H1 (cell line): ENCODE measurements at regions not wholly inside any gene's neighbourhood (a gene's known extent, or its start where the extent isn't known, plus 50 kb on each side); places are given as distances from the start of the nearest gene placed in this dataset.

Source experiments
- CTCF ChIA-PET: fragments of 300-600 bp; sonication (Branson Sonifier 250); formaldehyde crosslinking; loops from one replicate; lab custom pipeline; 2021; ENCODE audit not compliant: partially characterized antibody; lab: Charles Lee
- POLR2A ChIA-PET: fragments of 300-600 bp; sonication (Branson Sonifier 250); formaldehyde crosslinking; loops from one replicate; lab custom pipeline; 2021; ENCODE audit warnings: inconsistent platforms; ENCODE audit not compliant: partially characterized antibody; lab: Charles Lee
- DNase-seq, 2 experiments: peaks; one replicate each; pipeline versions ENCODE4 v3.0.0 to v3.0.0-alpha.2; 2010 to 2022; ENCODE audit warnings: low spot score in 2 of 2, low read depth in 1 of 2, mixed read lengths in 1 of 2
- FAIRE-seq: peaks from 2 replicates; lab custom pipeline; 2011; peaks lifted over from hg19 to GRCh38; lab: Jason Lieb, UNC
- H2AFZ ChIP-seq: 2 replicates; pipeline ENCODE4 v1.8.1; 2012; ENCODE audit warnings: low read length, inconsistent platforms
- H2AK5ac ChIP-seq: 2 replicates; pipeline ENCODE4 v1.6.1; 2013; ENCODE audit warnings: low read depth, low read length
- H2BK120ac ChIP-seq: replicated peaks from 2 replicates; pipeline ENCODE3; 2013; ENCODE audit warnings: low read depth, low read length, inconsistent platforms
- H2BK12ac ChIP-seq: 2 replicates; pipeline ENCODE4 v1.6.1; 2013; ENCODE audit warnings: low read depth, low read length
- H2BK15ac ChIP-seq: 2 replicates; pipeline ENCODE4 v1.6.1; 2013; ENCODE audit warnings: low read length
- H2BK20ac ChIP-seq: 2 replicates; pipeline ENCODE4 v1.6.1; 2013; ENCODE audit warnings: low read length
- H2BK5ac ChIP-seq: 2 replicates; pipeline ENCODE4 v1.6.1; 2013; ENCODE audit warnings: low read depth, low read length
- H3K14ac ChIP-seq: 2 replicates; pipeline ENCODE4 v1.6.1; 2013; ENCODE audit warnings: inconsistent platforms; ENCODE audit not compliant: insufficient read length
- H3K18ac ChIP-seq: 2 replicates; pipeline ENCODE4 v1.6.1; 2013; ENCODE audit warnings: low read length; ENCODE audit errors: extremely low read depth
- H3K23ac ChIP-seq: 2 replicates; pipeline ENCODE4 v1.6.1; 2013; ENCODE audit warnings: inconsistent platforms; ENCODE audit not compliant: insufficient read length
- H3K23me2 ChIP-seq: 2 replicates; pipeline ENCODE4 v1.6.1; 2013; ENCODE audit warnings: low read depth, low read length
- H3K27ac ChIP-seq: 2 replicates; pipeline ENCODE4 v1.6.1; 2011; ENCODE audit warnings: low read depth, low read length, inconsistent platforms
- H3K27me3 ChIP-seq, 4 experiments: replicated peaks in 1 of 4; 1 replicate in 1 of 4; 2 replicates in 3 of 4; pipeline versions ENCODE4 v1.6.1 to v1.8.1; 2011 to 2013; ENCODE audit warnings: low read length in 3 of 4, mild to moderate bottlenecking in 3 of 4, inconsistent platforms in 2 of 4, mixed read lengths in 2 of 4, moderate library complexity in 1 of 4; ENCODE audit not compliant: control insufficient read depth in 3 of 4, insufficient read depth in 3 of 4; ENCODE audit errors: extremely low read depth in 1 of 4
- H3K36me3 ChIP-seq, 4 experiments: 2 replicates each; pipeline versions ENCODE4 v1.6.1 to v1.8.1; 2011 to 2013; ENCODE audit warnings: mild to moderate bottlenecking in 4 of 4, low read length in 3 of 4, moderate library complexity in 2 of 4, control low read depth in 1 of 4, inconsistent platforms in 1 of 4; ENCODE audit not compliant: insufficient read depth in 4 of 4, control insufficient read depth in 2 of 4
- H3K4ac ChIP-seq: replicated peaks from 2 replicates; pipeline ENCODE3; 2013; ENCODE audit warnings: low read length, low read depth, mixed read lengths, inconsistent platforms; ENCODE audit not compliant: insufficient read length
- H3K4me1 ChIP-seq, 4 experiments: replicated peaks in 1 of 4; 1 replicate in 1 of 4; 2 replicates in 3 of 4; pipeline versions ENCODE4 v1.6.1 to v1.8.1; 2011 to 2013; ENCODE audit warnings: low read length in 3 of 4, inconsistent platforms in 2 of 4, mixed read lengths in 1 of 4; ENCODE audit not compliant: insufficient read depth in 4 of 4, control insufficient read depth in 3 of 4
- H3K4me2 ChIP-seq, 2 experiments: 2 replicates each; pipeline versions ENCODE4 v1.6.1 to v1.8.1; 2011 to 2013; ENCODE audit warnings: low read depth in 2 of 2, low read length in 2 of 2, control low read depth in 1 of 2, inconsistent platforms in 1 of 2, mild to moderate bottlenecking in 1 of 2; ENCODE audit not compliant: insufficient read depth in 1 of 2
- H3K4me3 ChIP-seq, 4 experiments: fragments of 200-600, 300-600 bp in 1 of 4; sonication (generic), shearing (Covaris generic), sonication (Bioruptor Twin) in 1 of 4; 2 replicates each; pipeline versions ENCODE4 v1.5.1 to v1.8.1; 2011 to 2016; ENCODE audit warnings: low read length in 4 of 4, low read depth in 3 of 4, control low read depth in 2 of 4, inconsistent platforms in 2 of 4, mild to moderate bottlenecking in 2 of 4, mixed read lengths in 1 of 4, moderate library complexity in 1 of 4; ENCODE audit not compliant: insufficient read depth in 2 of 4; ENCODE audit errors: extremely low read depth in 1 of 4
- H3K56ac ChIP-seq: replicated peaks from 2 replicates; pipeline ENCODE3; 2013; ENCODE audit warnings: low read depth, mild to moderate bottlenecking, mixed read lengths, low read length, inconsistent platforms; ENCODE audit not compliant: insufficient read length
- H3K79me1 ChIP-seq: 2 replicates; pipeline ENCODE4 v1.6.1; 2013; ENCODE audit warnings: low read depth, low read length, control low read depth
- H3K79me2 ChIP-seq, 2 experiments: 2 replicates each; pipeline versions ENCODE4 v1.6.1 to v1.8.1; 2012 to 2013; ENCODE audit warnings: low read length in 2 of 2, mild to moderate bottlenecking in 2 of 2, inconsistent platforms in 1 of 2; ENCODE audit not compliant: insufficient read depth in 2 of 2, control insufficient read depth in 1 of 2
- H3K9ac ChIP-seq, 4 experiments: replicated peaks in 1 of 4; 1 replicate in 1 of 4; 2 replicates in 3 of 4; pipeline versions ENCODE4 v1.6.1 to v1.8.1; 2011 to 2013; ENCODE audit warnings: low read depth in 3 of 4, low read length in 3 of 4, control low read depth in 2 of 4, mild to moderate bottlenecking in 2 of 4, moderate library complexity in 2 of 4, inconsistent platforms in 1 of 4; ENCODE audit errors: extremely low read depth in 1 of 4
- H3K9me3 ChIP-seq, 2 experiments: 2 replicates each; pipeline versions ENCODE4 v1.6.1 to v1.8.1; 2012 to 2013; ENCODE audit warnings: mild to moderate bottlenecking in 2 of 2, moderate library complexity in 2 of 2, control low read depth in 1 of 2, inconsistent platforms in 1 of 2, low read depth in 1 of 2, low read length in 1 of 2, mixed read lengths in 1 of 2; ENCODE audit not compliant: insufficient read depth in 2 of 2
- H4K20me1 ChIP-seq, 2 experiments: replicated peaks in 1 of 2; 2 replicates each; pipeline versions ENCODE3 to v1.8.1; 2011 to 2013; ENCODE audit warnings: inconsistent platforms in 2 of 2, low read length in 2 of 2, mild to moderate bottlenecking in 1 of 2; ENCODE audit not compliant: insufficient read depth in 2 of 2, control insufficient read depth in 1 of 2
- H4K5ac ChIP-seq: 2 replicates; pipeline ENCODE4 v1.6.1; 2013; ENCODE audit warnings: low read length, low read depth, mixed read lengths, inconsistent platforms; ENCODE audit not compliant: insufficient read length
- H4K8ac ChIP-seq: 2 replicates; pipeline ENCODE4 v1.8.0; 2013; ENCODE audit warnings: mild to moderate bottlenecking, moderate library complexity, low read length, inconsistent platforms; ENCODE audit not compliant: insufficient read depth; ENCODE audit errors: extremely low read depth
- H4K91ac ChIP-seq: replicated peaks from 2 replicates; pipeline ENCODE3; 2013; ENCODE audit warnings: low read length, mixed read lengths, inconsistent platforms; ENCODE audit not compliant: insufficient read length
- ASH2L ChIP-seq: fragments of 200-600, 300-600 bp; sonication (generic); IDR thresholded peaks from one replicate; pipeline ENCODE4 v1.7.1; 2017; ENCODE audit warnings: low read length
- BRCA1 ChIP-seq: IDR thresholded peaks from 2 replicates; pipeline ENCODE4 v1.6.1; 2012; ENCODE audit warnings: low read depth, low read length, improper control_type of control experiment
- CBX5 ChIP-seq: fragments of 300-800, 300-1000 bp; sonication (generic); IDR thresholded peaks from 2 replicates; pipeline ENCODE4 v1.7.1; 2016; ENCODE audit warnings: antibody characterized with exemption, low read length, low read depth
- CEBPB ChIP-seq: IDR thresholded peaks from 2 replicates; pipeline ENCODE4 v1.6.1; 2012; ENCODE audit warnings: low read depth, low read length
- CHD2 ChIP-seq: IDR thresholded peaks from 2 replicates; pipeline ENCODE4 v1.6.1; 2012; ENCODE audit warnings: low read length, improper control_type of control experiment
- E2F6 ChIP-seq: IDR thresholded peaks from 2 replicates; pipeline ENCODE4 v1.6.1; 2012; ENCODE audit warnings: inconsistent platforms
- GABPA ChIP-seq: IDR thresholded peaks from 2 replicates; pipeline ENCODE4 v1.6.1; 2011; ENCODE audit warnings: mild to moderate bottlenecking, low read length, moderate library complexity, borderline replicate concordance; ENCODE audit not compliant: insufficient read depth
- GTF2F1 ChIP-seq: IDR thresholded peaks from 2 replicates; pipeline ENCODE4 v1.6.1; 2012; ENCODE audit warnings: low read depth, low read length, improper control_type of control experiment, borderline replicate concordance
- NRF1 ChIP-seq: IDR thresholded peaks from 2 replicates; pipeline ENCODE4 v1.6.1; 2011; ENCODE audit warnings: mild to moderate bottlenecking, low read depth, low read length, improper control_type of control experiment
- SAP30 ChIP-seq: fragments of 300-600 bp; sonication (generic); IDR thresholded peaks from 2 replicates; pipeline ENCODE4 v1.7.1; 2012; ENCODE audit warnings: low read length, moderate library complexity, mild to moderate bottlenecking, inconsistent platforms; ENCODE audit not compliant: insufficient read depth, insufficient replicate concordance
- SP4 ChIP-seq: IDR thresholded peaks from 2 replicates; pipeline ENCODE4 v1.6.1; 2012; ENCODE audit warnings: low read length, inconsistent platforms
- SRF ChIP-seq: IDR thresholded peaks from 2 replicates; pipeline ENCODE4 v1.6.1; 2011; ENCODE audit warnings: mild to moderate bottlenecking, low read depth, low read length, moderate library complexity
- YY1 ChIP-seq: IDR thresholded peaks from 2 replicates; pipeline ENCODE4 v1.6.1; 2011; ENCODE audit warnings: low read depth, mild to moderate bottlenecking, low read length
- ZNF274 ChIP-seq: IDR thresholded peaks from 2 replicates; pipeline ENCODE4 v1.7.0; 2012; ENCODE audit warnings: low read length, borderline replicate concordance; ENCODE audit errors: extremely low read depth
- WGBS, 2 experiments: shearing (Covaris generic) in 1 of 2; methylation state at CpG; one replicate each; pipeline versions ENCODE4 v1.1.6 to v1.1.7; 2013 to 2015; ENCODE audit warnings: low lambda C conversion rate in 2 of 2, mixed read lengths in 2 of 2, inconsistent platforms in 1 of 2, low coverage in 1 of 2, missing lambda C conversion rate in 1 of 2; ENCODE audit not compliant: insufficient replicate concordance in 2 of 2, insufficient coverage in 1 of 2, insufficient read length in 1 of 2; ENCODE audit errors: extremely low coverage in 1 of 2, missing lambda C conversion rate in 1 of 2; 5-methylcytosine and 5-hydroxymethylcytosine counted together

- TF ChIP-seq SAP30 (no peak), GABPA (no peak), ASH2L (no peak), SRF (no peak), ZNF274 (no peak), CBX5 (no peak), NRF1 (no peak), SP4 (no peak), CHD2 (no peak), BRCA1 (no peak), YY1 (no peak), CEBPB (no peak), GTF2F1 (no peak), E2F6 (no peak)
These were observed 189.3 kb downstream of the CHST1 start for GRCh38 chr11:45476126-45476525.

More at GRCh38 chr11:45476126-45476525, 189.3 kb downstream of the CHST1 start:
- H3K4ac ChIP-seq: no peak overlapping the region
- no peak overlapping the region for H3K14ac ChIP-seq
- H2BK20ac ChIP-seq: no peak overlapping the region
- no peaks in the 10 kb centered on the region for H3K36me3 ChIP-seq
- no peaks in the 10 kb centered on the region for H3K9me3 ChIP-seq
- H4K5ac ChIP-seq: no peak overlapping the region
- H2AK5ac ChIP-seq: no peak overlapping the region
- no peak overlapping the region for H2BK120ac ChIP-seq
- no peak overlapping the region for H3K27ac ChIP-seq
- no peak overlapping the region for H4K91ac ChIP-seq
- peaks cover 0 to 2% (median 0%) of the 10 kb centered on the region in 4 experiments; a peak in 2 of 7 replicates for H3K4me1 ChIP-seq
- no peak overlapping the region for H4K8ac ChIP-seq
- CTCF ChIA-PET: interaction anchor here (0.5 to 2.6 kb wide), 4 partner anchors 9 to 229 kb away, joined by 3 to 11 read pairs (median 3); no protein-coding TSS in a partner anchor
- no peak overlapping the region for H3K4me2 ChIP-seq
- H3K79me1 ChIP-seq: no peaks in the 10 kb centered on the region
- H2BK15ac ChIP-seq: no peak overlapping the region
- no peaks in the 10 kb centered on the region for H4K20me1 ChIP-seq
- no peaks in the 10 kb centered on the region for H3K79me2 ChIP-seq
- H3K23ac ChIP-seq: no peak overlapping the region
- no peak overlapping the region for H3K4me3 ChIP-seq
- no peak overlapping the region for H2BK5ac ChIP-seq
- no peak overlapping the region for H3K56ac ChIP-seq
- H3K27me3 ChIP-seq: no peaks in the 10 kb centered on the region
- no peak for FAIRE-seq
- no peak overlapping the region for H2AFZ ChIP-seq
- no peak overlapping the region for H2BK12ac ChIP-seq
- H3K18ac ChIP-seq: no peak overlapping the region
- DNase-seq: no peak
- 95% methylated on average over 2 of the region's 2 CpGs; no CpG with 5 or more reads in 1 of the 2 experiments for WGBS, 2 experiments
- POLR2A ChIA-PET: interaction anchor here (1.7 kb wide), 1 partner anchor 53 kb away, joined by 3 read pairs; no protein-coding TSS in a partner anchor
- no peaks in the 10 kb centered on the region for H3K23me2 ChIP-seq
- H3K9ac ChIP-seq: no peak overlapping the region
